Renal cortex interstitium (tissue), 11 donors: ENCODE measurements at regions not wholly inside any gene's neighbourhood (a gene's known extent, or its start where the extent isn't known, plus 50 kb on each side); places are given as distances from the start of the nearest gene placed in this dataset.
"Not testable (repeated sequence)": the region's sequence is repeated elsewhere in the genome, so short reads cannot be mapped to it uniquely, and the experiment has no call there.

Experiments used
- DNase-seq, 11 donors: peaks; one replicate each; pipeline ENCODE4 v3.0.0-alpha.2; 2013; ENCODE audit warnings: low read depth in 9 of 11, low spot score in 4 of 11; ENCODE audit errors: extremely low read depth in 1 of 11

- peak in 1 of 11 donors; percentile 1 for DNase-seq
Measured at GRCh38 chr7:49099587-49100326, 175.4 kb downstream of the CDC14C start.

GRCh38 chr7:49100908-49101740, 176.8 kb downstream of the CDC14C start:
- DNase-seq, result not testable (repeated sequence)

- no peak for DNase-seq
Measured at GRCh38 chr7:49102411-49102810, 178.1 kb downstream of the CDC14C start.

GRCh38 chr7:49111706-49112105, 187.4 kb downstream of the CDC14C start:
- DNase-seq, result no peak

GRCh38 chr7:49112222-49112621, 187.9 kb downstream of the CDC14C start:
- no peak for DNase-seq

- no peak for DNase-seq
Measured at GRCh38 chr7:49112647-49113046, 188.3 kb downstream of the CDC14C start.

GRCh38 chr7:49119706-49120105, 195.4 kb downstream of the CDC14C start:
- no peak for DNase-seq

GRCh38 chr7:49125246-49125645, 200.9 kb downstream of the CDC14C start:
- no peak for DNase-seq

- DNase-seq, result peak in 3 of 11 donors; percentile 1 to 4 (median 2)
Measured at GRCh38 chr7:49127359-49127913, 203.1 kb downstream of the CDC14C start.

- DNase-seq, result no peak
Measured at GRCh38 chr7:49137978-49138377, 213.6 kb downstream of the CDC14C start.

GRCh38 chr7:49150486-49150885, 226.1 kb downstream of the CDC14C start:
- DNase-seq, result no peak

GRCh38 chr7:49151146-49151545, 226.8 kb downstream of the CDC14C start:
- DNase-seq, result no peak

- DNase-seq, result no peak
Measured at GRCh38 chr7:49158321-49158720, 234.0 kb downstream of the CDC14C start.

GRCh38 chr7:49159536-49159935, 235.2 kb downstream of the CDC14C start:
- no peak for DNase-seq

GRCh38 chr7:49166441-49166840, 242.1 kb downstream of the CDC14C start:
- no peak for DNase-seq

- no peak for DNase-seq
Measured at GRCh38 chr7:49172639-49173038, 248.3 kb downstream of the CDC14C start.

GRCh38 chr7:49174396-49174795, 250.0 kb downstream of the CDC14C start:
- DNase-seq, result no peak

- DNase-seq, result no peak
Measured at GRCh38 chr7:49187543-49188268, 263.4 kb downstream of the CDC14C start.

GRCh38 chr7:49228426-49229098, 304.2 kb downstream of the CDC14C start:
- DNase-seq, result no peak
